ENCODE measurements at regions not wholly inside any gene's neighbourhood (a gene's known extent, or its start where the extent isn't known, plus 50 kb on each side); places are given as distances from the start of the nearest gene placed in this dataset.

DNA sequence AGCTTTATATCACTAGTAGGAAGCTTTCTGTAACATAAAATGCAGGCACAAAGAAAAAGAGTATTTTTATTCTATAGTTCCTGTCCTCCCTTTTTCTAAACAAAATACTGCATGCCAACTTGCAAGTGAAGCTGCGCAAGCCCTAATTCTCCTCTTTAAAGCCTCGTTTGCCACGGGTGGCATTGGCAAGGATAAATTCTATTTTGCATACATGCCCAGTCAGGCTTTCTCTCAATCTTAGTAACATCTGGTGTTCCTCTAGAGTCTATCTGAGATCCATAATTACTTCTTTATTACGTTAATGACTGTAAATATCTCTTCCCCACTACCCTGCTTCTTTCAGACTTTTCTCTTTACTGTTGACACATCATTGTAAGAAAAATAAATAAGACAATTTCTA is 97.1 kb upstream of the DAAM1 start:
- Histone ChIP-seq H3K4me3 (ENCODE audit: low read depth, low read length) (no peak overlapping the region), H3K36me3 (ENCODE audit: control insufficient read depth, insufficient read depth, low read length) (no peaks in the 10 kb centered on the region), H3K9ac (ENCODE audit: low read depth, low read length) (no peak overlapping the region), H3K27ac (ENCODE audit: low read depth, low read length) (no peak overlapping the region), H3K4me1 (ENCODE audit: control insufficient read depth, insufficient read depth, low read length) (no peaks in the 10 kb centered on the region), H3K27me3 (ENCODE audit: control insufficient read depth, insufficient read depth, low read length) (no peaks in the 10 kb centered on the region), H3K9me3 (ENCODE audit: control insufficient read depth, insufficient read depth, low read length) (no peaks in the 10 kb centered on the region)

DNA sequence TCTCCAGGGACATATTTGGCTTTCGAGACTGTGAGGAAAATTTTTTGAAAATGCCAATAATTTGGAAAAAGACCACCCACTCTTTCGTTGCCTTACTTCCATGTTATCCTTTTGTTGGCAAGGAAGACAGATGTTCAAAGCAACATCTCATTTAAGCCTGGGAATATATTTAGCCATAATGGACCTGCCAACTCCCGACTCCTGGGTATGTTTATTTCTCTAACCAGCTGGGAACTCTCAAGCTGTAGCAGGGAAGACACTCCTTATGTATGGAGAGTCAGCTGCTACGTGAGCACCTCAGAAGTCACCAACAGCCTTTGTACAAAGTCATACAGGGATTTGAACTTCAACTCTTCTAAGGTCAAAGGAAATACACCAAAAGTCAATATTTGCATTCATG is 96.5 kb upstream of the DAAM1 start:
- Histone ChIP-seq H3K27ac (ENCODE audit: low read depth, low read length) (no peak overlapping the region), H3K9me3 (ENCODE audit: control insufficient read depth, insufficient read depth, low read length) (no peaks in the 10 kb centered on the region)

DNA sequence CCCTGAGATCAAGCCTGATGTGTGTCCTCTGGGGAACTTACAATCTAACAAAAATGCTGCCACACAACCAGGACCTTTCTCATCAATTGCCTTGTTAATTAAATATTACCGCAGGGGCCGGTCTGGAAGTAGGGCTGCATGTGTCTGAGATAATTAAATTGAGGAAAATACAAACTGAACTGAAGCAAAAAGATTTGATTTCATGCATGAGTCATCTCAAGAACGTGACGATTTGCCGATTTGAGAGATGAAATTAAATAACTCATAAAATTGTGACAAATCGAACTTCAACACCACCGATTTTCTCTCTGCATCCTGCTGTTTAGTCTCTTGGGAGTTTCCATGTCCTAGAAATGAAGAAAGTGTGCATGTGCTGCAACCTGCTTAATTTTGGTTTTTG is 94.6 kb upstream of the DAAM1 start:
- no peaks in the 10 kb centered on the region for H3K4me1 ChIP-seq (ENCODE audit: control insufficient read depth, insufficient read depth, low read length)
- no peaks in the 10 kb centered on the region for H3K9me3 ChIP-seq (ENCODE audit: control insufficient read depth, insufficient read depth, low read length)
- no peaks in the 10 kb centered on the region for H3K27me3 ChIP-seq (ENCODE audit: control insufficient read depth, insufficient read depth, low read length)
- H3K4me3 ChIP-seq (ENCODE audit: low read depth, low read length) = no peak overlapping the region
- no peak overlapping the region for H3K9ac ChIP-seq (ENCODE audit: low read depth, low read length)
- H3K36me3 ChIP-seq (ENCODE audit: control insufficient read depth, insufficient read depth, low read length) = no peaks in the 10 kb centered on the region
- no peak overlapping the region for H3K27ac ChIP-seq (ENCODE audit: low read depth, low read length)

More for the DNA sequence above, 96.5 kb upstream of the DAAM1 start:
- Histone ChIP-seq H3K27me3 (ENCODE audit: control insufficient read depth, insufficient read depth, low read length) (no peaks in the 10 kb centered on the region), H3K4me1 (ENCODE audit: control insufficient read depth, insufficient read depth, low read length) (no peaks in the 10 kb centered on the region), H3K36me3 (ENCODE audit: control insufficient read depth, insufficient read depth, low read length) (no peaks in the 10 kb centered on the region), H3K4me3 (ENCODE audit: low read depth, low read length) (no peak overlapping the region), H3K9ac (ENCODE audit: low read depth, low read length) (no peak overlapping the region)

DNA sequence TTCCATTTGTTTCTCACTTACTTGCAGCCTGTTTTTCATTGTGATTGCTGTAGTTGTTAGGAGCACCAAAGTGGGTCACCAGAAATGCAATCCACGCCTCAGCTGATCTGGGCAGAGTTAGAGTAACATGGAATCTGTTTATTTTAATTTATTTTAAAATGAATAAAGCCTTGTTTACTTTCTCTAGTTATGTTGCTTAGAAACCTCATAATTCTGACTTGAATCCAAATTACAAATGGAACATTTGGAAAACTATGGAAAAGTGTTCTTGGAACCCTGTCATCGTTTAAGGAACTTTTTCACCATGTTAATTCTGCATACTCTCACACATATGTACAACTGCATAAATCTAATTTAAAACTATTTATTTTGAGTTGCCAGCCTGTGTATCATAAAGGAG is 92.2 kb upstream of the DAAM1 start:
- Histone ChIP-seq H3K27me3 (ENCODE audit: control insufficient read depth, insufficient read depth, low read length) (no peaks in the 10 kb centered on the region), H3K36me3 (ENCODE audit: control insufficient read depth, insufficient read depth, low read length) (no peaks in the 10 kb centered on the region), H3K4me1 (ENCODE audit: control insufficient read depth, insufficient read depth, low read length) (no peaks in the 10 kb centered on the region), H3K9ac (ENCODE audit: low read depth, low read length) (no peak overlapping the region), H3K9me3 (ENCODE audit: control insufficient read depth, insufficient read depth, low read length) (no peaks in the 10 kb centered on the region), H3K27ac (ENCODE audit: low read depth, low read length) (no peak overlapping the region), H3K4me3 (ENCODE audit: low read depth, low read length) (no peak overlapping the region)

DNA sequence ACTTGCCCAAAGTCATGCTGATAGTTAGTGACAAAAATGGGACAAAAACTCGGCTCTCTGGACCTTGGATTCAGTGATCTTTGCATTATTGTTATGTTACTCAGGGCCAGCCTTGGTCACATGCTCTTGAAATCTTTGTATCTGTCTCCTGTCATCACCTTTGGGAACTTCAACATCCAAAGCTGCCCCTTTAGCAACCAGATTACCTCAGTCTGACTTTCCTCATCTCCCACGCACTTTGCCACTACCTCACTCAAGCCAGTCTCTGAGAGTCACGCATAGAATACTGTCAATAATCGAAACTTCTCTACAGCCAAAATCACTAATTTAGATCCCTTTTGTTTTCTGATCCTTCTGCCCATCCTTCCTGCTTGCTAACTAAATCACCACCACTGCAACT is 90.8 kb upstream of the DAAM1 start:
- no peak overlapping the region for H3K9ac ChIP-seq (ENCODE audit: low read depth, low read length)
- H3K4me1 ChIP-seq (ENCODE audit: control insufficient read depth, insufficient read depth, low read length) = no peaks in the 10 kb centered on the region
- H3K4me3 ChIP-seq (ENCODE audit: low read depth, low read length) = no peak overlapping the region
- H3K27me3 ChIP-seq (ENCODE audit: control insufficient read depth, insufficient read depth, low read length) = no peaks in the 10 kb centered on the region
- H3K27ac ChIP-seq (ENCODE audit: low read depth, low read length) = no peak overlapping the region
- H3K9me3 ChIP-seq (ENCODE audit: control insufficient read depth, insufficient read depth, low read length) = no peaks in the 10 kb centered on the region
- no peaks in the 10 kb centered on the region for H3K36me3 ChIP-seq (ENCODE audit: control insufficient read depth, insufficient read depth, low read length)

DNA sequence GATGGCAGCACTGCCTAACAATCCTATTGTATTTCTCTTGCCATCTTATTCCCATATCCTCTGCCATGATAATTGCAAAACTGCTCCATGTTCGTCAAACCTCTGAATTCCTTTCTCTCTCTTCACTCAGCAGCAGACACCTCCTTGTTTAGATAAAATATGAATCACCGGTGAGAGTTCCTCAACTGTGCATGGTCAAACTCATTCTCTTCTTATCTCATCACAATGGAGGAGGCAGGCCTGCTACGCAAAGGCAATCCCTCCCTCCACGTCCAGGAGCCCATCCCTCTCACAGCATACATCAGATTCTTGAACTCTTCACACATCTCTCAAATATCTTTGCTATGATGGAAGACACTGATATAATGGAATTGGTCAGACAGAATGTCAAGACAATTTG is 90.1 kb upstream of the DAAM1 start:
- Histone ChIP-seq H3K27me3 (ENCODE audit: control insufficient read depth, insufficient read depth, low read length) (no peaks in the 10 kb centered on the region), H3K9me3 (ENCODE audit: control insufficient read depth, insufficient read depth, low read length) (no peaks in the 10 kb centered on the region), H3K4me3 (ENCODE audit: low read depth, low read length) (no peak overlapping the region), H3K4me1 (ENCODE audit: control insufficient read depth, insufficient read depth, low read length) (no peaks in the 10 kb centered on the region), H3K27ac (ENCODE audit: low read depth, low read length) (no peak overlapping the region), H3K36me3 (ENCODE audit: control insufficient read depth, insufficient read depth, low read length) (no peaks in the 10 kb centered on the region), H3K9ac (ENCODE audit: low read depth, low read length) (no peak overlapping the region)

DNA sequence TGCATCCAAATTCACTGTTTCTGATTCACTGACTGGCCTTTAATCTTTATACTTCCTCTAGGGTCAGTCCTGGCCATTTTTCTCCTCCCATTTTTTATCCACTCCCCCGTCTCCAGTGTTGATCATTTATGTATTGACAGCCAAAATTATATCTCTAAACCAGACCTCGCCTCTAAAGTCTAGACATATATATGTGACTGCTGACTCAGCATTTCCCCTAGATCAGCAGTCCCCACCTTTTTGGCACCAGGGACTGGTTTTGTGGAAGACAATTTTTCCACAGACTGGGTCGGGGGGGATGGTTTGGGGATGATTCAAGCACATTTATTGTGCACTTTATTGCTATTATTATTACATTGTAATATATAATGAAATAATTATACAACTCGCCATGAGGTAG is 88.3 kb upstream of the DAAM1 start:
- Histone ChIP-seq H3K4me3 (ENCODE audit: low read depth, low read length) (no peak overlapping the region), H3K27me3 (ENCODE audit: control insufficient read depth, insufficient read depth, low read length) (no peaks in the 10 kb centered on the region), H3K27ac (ENCODE audit: low read depth, low read length) (no peak overlapping the region), H3K36me3 (ENCODE audit: control insufficient read depth, insufficient read depth, low read length) (no peaks in the 10 kb centered on the region), H3K9ac (ENCODE audit: low read depth, low read length) (no peak overlapping the region), H3K9me3 (ENCODE audit: control insufficient read depth, insufficient read depth, low read length) (no peaks in the 10 kb centered on the region), H3K4me1 (ENCODE audit: control insufficient read depth, insufficient read depth, low read length) (no peaks in the 10 kb centered on the region)

DNA sequence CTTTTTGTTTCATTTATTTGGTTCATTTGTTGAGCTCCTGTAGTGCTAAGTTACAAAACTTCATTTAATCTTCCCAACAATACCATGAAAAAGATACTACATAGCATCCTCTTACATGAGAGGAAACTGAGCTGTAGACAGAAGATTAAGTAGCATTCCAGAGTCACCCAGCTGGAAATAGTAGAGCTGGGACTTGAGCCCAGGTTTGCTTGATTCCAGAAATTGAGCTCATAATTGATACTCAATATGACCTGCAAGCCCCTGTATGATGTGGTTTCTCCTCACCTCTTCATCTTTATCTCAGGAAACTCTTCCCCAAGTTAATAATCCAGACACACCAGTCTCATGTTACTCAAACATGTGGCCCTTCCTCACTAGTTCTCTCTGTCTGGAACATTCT is 87.0 kb upstream of the DAAM1 start:
- Histone ChIP-seq H3K4me3 (ENCODE audit: low read depth, low read length) (no peak overlapping the region), H3K27me3 (ENCODE audit: control insufficient read depth, insufficient read depth, low read length) (no peaks in the 10 kb centered on the region), H3K27ac (ENCODE audit: low read depth, low read length) (no peak overlapping the region), H3K9me3 (ENCODE audit: control insufficient read depth, insufficient read depth, low read length) (no peaks in the 10 kb centered on the region), H3K4me1 (ENCODE audit: control insufficient read depth, insufficient read depth, low read length) (no peaks in the 10 kb centered on the region), H3K36me3 (ENCODE audit: control insufficient read depth, insufficient read depth, low read length) (no peaks in the 10 kb centered on the region), H3K9ac (ENCODE audit: low read depth, low read length) (no peak overlapping the region)

DNA sequence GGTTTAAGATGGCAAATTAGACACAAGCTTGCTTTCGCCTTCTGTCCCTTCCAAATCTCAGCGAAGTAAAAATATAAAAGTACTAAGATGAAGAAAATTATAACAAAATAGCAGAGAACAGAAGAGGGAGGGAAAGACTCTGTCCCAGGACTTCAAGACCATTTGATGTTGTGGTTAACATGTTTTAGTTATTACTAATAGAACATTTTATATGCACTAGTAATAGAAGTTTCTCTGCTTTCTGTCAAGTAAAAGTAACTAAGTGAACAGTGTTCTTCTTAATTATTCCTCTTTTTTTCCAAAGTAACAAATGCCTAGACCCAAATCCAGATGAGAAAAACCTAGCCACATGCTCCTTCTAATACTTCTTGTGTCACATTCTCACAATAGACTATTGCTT is 85.1 kb upstream of the DAAM1 start:
- Histone ChIP-seq H3K9me3 (ENCODE audit: control insufficient read depth, insufficient read depth, low read length) (no peaks in the 10 kb centered on the region), H3K27me3 (ENCODE audit: control insufficient read depth, insufficient read depth, low read length) (no peaks in the 10 kb centered on the region), H3K9ac (ENCODE audit: low read depth, low read length) (no peak overlapping the region), H3K4me1 (ENCODE audit: control insufficient read depth, insufficient read depth, low read length) (no peaks in the 10 kb centered on the region), H3K36me3 (ENCODE audit: control insufficient read depth, insufficient read depth, low read length) (no peaks in the 10 kb centered on the region), H3K4me3 (ENCODE audit: low read depth, low read length) (no peak overlapping the region), H3K27ac (ENCODE audit: low read depth, low read length) (no peak overlapping the region)

DNA sequence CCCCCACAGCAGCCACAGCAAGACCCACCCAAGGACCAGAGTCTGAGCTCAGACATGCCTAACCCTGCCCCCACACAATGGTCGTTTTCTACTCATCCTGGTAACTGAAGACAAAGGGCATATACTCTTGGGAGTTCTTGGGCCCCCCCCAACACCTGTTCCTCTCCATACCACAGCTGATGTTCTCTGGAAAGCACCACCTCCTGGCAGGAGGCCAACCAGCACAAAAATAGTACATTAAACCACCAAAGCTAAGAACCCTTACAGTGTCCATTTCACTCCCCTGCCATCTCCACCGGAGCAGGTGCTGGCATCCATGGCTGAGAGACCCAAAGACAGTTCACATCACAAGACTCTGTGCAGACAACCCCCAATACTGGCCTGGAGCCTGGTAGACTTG is 80.6 kb upstream of the DAAM1 start:
- no peaks in the 10 kb centered on the region for H3K27me3 ChIP-seq (ENCODE audit: control insufficient read depth, insufficient read depth, low read length)
- no peak overlapping the region for H3K9ac ChIP-seq (ENCODE audit: low read depth, low read length)
- H3K9me3 ChIP-seq (ENCODE audit: control insufficient read depth, insufficient read depth, low read length) = no peaks in the 10 kb centered on the region
- H3K27ac ChIP-seq (ENCODE audit: low read depth, low read length) = no peak overlapping the region
- H3K4me3 ChIP-seq (ENCODE audit: low read depth, low read length) = no peak overlapping the region
- no peaks in the 10 kb centered on the region for H3K36me3 ChIP-seq (ENCODE audit: control insufficient read depth, insufficient read depth, low read length)
- H3K4me1 ChIP-seq (ENCODE audit: control insufficient read depth, insufficient read depth, low read length) = no peaks in the 10 kb centered on the region

DNA sequence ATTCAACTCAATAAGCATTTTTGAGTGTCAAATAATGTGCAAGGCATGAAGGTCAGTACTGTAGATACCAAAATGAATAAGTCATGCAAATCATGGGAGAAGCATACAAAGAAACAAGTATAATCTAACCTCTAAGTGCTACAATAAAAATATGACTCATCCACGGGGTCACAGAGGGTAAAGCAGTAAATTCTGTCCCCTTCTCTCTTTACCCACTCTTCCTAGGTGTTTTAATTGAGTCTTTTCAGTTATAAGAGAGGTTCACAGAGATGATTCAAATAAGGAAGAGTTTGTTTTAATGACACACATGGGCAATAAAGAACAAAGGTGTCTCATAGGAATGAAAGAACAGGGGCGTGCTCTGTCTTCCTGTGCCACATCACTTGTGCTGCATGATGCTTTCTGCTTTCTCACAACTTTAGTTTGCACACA is 71.5 kb upstream of the DAAM1 start:
- Histone ChIP-seq H3K27ac (ENCODE audit: low read depth, low read length) (no peak overlapping the region), H3K27me3 (ENCODE audit: control insufficient read depth, insufficient read depth, low read length) (no peaks in the 10 kb centered on the region), H3K4me1 (ENCODE audit: control insufficient read depth, insufficient read depth, low read length) (no peaks in the 10 kb centered on the region), H3K9me3 (ENCODE audit: control insufficient read depth, insufficient read depth, low read length) (no peaks in the 10 kb centered on the region), H3K36me3 (ENCODE audit: control insufficient read depth, insufficient read depth, low read length) (no peaks in the 10 kb centered on the region), H3K9ac (ENCODE audit: low read depth, low read length) (no peak overlapping the region), H3K4me3 (ENCODE audit: low read depth, low read length) (no peak overlapping the region)

All from HUES48 (cell line).